ENCODE measurements at regions not wholly inside any gene's neighbourhood (a gene's known extent, or its start where the extent isn't known, plus 50 kb on each side); places are given as distances from the start of the nearest gene placed in this dataset.
"Not testable (repeated sequence)": the region's sequence is repeated elsewhere in the genome, so short reads cannot be mapped to it uniquely, and the experiment has no call there.

DNA sequence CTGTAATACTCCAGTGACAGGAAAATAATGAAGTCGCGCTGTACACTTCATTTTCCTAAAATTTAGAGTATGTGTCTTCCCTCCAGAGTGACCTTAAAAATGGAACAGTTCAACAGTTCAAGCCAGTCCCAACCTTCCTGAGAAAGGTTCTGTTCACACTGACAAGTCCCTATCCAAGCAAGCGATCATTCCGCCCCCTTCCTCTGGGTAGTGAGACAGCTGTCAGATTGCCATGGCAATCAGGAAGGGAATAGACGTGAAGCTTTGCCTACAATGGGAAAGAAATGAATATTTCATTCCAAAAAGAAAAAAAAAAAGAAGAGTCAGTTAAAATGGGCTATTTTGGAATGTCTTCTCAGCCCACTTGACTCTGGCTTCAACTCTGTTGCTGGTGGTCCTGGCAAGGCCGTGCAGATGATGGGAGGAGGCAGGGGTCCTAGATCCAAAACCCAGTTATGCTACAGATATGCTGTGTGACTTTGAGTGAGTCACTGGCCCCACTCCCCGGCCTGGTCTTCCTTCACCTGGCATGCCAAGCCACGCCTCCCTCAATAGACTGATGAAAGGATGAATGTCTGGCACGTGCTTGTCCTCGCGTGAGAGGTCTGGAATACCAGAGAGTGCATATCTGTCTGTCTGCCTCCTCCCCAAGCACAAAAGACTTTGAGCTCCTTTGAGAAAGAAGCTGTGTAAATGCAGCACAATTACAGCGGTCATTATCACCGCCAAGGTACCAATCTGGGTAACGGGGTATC is 165.8 kb upstream of the WWC1 start:
- no peak for DNase-seq

DNA sequence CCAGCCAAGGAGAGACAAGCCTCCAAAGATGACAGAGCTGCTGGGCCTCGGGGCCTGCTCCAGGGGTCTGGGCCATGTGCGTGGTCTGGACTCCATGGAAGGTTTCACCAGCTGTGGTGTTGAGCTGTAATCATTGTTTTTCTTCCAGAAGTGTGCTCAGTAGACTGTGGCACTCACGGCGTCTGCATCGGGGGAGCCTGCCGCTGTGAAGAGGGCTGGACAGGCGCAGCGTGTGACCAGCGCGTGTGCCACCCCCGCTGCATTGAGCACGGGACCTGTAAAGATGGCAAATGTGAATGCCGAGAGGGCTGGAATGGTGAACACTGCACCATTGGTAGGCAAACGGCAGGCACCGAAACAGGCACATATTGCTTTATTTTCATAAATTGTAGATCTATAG is 164.8 kb upstream of the WWC1 start:
- no peak for DNase-seq

DNA sequence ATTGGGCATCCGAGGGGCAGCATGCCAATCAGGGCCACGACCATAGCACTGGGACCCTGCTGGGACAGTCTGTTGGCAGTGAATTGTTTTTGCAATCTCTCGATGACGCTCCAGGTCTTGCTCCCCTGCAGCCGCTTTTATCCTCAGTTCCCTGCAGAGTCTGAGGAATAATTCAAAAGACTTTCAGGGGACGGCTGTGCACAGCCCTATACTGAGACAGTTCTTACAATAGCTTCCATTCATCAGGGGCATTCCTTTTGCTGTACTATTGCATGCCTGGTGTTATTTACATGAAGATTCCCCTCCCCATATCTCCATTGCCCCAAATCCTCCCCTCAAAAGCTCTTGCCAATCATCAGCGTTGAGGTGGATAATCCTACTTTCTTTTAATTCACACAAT is 163.3 kb upstream of the WWC1 start:
- no peak for DNase-seq

DNA sequence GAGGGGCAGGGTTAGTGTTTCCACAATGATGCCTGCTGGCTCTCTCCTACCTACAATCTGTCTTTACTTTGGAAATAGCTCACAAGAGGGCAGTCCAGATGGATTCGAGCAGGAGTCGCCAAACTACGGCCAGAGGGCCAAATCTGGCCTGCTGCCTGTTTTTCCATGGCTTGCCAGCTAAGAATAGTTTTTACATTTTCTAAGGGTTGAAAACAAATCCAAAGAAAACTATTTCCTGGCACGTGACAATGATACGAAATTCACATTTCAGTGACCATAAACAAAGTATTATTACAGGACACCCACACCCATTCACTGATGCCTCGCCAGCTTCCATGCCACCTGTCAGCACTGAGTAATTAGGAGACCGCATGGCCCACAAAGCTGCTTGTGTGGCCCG is 162.9 kb upstream of the WWC1 start:
- no peak for DNase-seq

DNA sequence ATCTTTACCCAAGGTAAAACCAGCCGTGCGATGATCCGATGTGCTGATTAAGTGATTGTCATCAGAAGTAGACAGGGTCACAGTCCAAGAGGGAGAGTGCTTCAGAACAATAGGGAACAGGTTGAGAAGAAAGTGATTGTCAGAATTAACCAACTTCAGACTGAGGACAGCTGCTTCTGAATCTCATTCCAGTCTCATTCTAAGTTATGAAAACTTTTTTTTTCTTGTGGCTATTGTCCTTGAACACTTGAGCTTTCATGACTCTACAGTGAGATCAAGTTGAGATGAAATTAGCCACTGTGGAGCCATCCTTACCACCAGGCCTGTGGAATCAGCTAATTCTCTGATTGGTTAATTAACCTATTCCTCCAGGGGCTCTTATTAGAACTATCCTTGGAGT is 159.9 kb upstream of the WWC1 start:
- DNase-seq = no peak

DNA sequence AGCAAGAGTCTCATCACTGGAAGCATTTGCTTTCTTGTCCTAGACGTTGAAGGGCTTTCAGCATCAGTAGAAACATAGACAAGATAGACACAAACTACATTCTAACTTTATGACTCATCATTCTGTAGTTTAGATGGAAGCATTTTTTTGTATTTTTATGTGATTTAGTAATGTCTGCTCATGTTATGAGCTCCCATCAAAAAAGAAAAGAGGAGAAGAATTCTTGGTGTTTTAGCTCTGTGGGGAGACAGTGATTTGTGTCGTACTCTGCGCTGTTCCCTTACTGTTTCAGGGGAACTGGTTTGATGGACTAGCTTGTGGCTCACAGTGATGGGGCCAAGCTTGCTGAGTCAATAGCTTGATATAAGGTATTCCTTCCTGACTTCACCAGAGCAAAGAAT is 159.2 kb upstream of the WWC1 start:
- no peak for DNase-seq

DNA sequence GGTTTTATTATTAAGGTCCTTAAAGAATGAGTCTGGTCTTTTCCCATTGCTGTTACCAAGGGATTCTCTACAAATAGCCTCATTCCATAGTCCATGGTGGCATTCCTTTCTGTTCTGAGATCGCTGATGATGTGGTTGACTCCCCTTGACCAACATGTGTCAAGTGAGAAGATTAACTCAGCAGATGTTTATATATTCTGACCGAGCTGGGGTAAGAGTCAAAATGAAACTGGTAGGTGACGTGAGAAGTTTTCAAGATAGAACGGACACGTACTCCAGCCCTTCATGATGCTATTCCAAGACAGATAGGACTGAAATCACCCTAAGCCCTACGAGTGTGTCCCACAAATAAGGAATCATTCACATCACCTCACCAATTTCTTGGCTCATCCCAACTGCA is 155.5 kb upstream of the WWC1 start:
- no peak for DNase-seq

DNA sequence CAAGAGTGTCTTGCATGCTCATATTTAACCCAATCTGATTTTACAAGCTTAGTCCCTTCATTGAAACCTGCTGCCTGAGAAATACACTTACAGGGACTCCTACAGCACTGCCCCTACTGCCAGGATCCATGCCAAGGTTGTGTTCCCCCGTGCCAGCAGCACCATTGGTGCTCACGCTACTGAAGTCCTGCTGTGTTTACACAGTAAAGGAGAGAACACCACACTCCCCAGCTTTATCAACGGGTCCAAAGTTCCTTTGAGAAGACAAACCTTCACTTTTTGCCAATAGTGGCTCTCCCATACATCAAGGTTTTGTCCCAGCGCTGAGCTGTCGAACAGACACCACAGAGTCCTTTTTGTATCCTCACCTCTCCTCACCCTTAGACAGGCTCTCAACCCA is 155.1 kb upstream of the WWC1 start:
- DNase-seq = no peak

DNA sequence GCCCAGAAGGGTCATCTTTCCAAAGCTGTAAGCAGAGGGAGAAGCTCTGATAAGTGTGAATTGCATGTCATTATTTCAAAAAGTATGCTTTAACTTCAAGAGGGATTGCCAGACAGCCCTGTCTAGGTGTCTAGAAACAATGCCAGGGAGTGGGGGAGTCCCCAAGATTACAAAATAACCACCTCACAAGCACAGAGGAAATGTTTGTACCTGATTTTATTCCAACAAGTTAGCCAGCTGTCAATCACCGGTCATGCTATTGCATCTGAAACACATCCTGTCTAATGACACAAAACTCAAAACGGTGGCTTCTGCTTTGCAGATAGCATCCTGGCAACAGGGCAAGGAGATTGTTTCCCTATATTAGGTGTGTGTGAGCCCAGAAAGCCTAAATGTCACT is 154.2 kb upstream of the WWC1 start:
- DNase-seq = no peak

DNA sequence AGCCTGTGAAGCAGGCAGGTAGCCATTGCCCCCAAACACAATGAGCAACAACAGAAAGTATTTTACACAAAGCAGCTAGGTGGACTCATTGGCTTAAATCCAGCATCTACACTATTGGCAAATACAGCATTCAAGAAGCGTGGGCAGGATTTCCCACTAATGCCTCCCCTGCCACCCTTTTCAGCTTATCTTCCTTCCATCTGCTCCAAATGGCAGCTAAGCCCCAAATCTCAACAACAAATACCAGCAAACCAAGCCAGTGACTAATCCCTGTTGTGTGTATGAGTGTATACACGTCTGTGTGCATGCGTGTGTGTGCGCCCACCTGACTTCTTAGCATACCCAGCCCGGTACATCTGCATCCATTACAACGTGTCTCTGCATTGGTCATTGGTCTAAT is 151.2 kb upstream of the WWC1 start:
- no peak for DNase-seq

DNA sequence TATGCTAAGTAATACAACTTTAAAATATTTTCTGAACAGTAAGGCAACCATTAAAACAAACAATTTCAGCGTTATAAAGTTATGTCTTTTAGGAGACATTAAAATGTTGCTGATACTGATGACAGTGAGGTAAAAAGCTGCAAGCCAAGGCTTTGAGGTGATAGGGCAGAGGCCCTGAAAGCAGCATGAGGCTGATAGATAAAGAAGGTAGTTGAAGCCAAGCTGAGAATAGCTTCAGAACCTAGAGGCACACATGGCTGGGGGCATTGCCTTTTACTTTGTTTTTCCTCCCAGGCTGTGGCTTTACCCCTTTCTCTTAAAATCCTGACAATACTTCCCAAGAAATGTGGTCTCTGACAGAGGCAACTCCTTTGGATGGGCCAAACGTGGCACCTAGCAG is 149.0 kb upstream of the WWC1 start:
- DNase-seq = no peak

DNA sequence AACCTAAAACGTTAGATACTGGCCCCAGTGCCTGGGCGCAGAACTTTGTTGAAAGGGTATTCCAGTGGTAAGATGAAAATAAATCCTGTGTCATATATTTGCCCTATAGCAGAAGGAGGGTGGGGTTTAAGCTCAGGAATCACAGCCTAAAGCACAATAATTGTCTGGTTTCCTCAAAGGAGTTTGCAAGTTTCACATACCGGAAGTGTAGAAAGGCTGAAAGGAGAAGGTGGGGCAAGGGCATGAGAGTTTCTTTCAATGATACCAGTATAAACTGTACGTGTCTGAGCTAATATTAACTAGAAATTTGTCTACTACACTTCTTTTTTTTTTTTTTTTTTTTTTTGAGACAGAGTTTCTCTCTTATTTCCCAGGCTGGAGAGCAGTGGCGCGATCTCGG is 147.9 kb upstream of the WWC1 start:
- not testable (repeated sequence) for DNase-seq

DNA sequence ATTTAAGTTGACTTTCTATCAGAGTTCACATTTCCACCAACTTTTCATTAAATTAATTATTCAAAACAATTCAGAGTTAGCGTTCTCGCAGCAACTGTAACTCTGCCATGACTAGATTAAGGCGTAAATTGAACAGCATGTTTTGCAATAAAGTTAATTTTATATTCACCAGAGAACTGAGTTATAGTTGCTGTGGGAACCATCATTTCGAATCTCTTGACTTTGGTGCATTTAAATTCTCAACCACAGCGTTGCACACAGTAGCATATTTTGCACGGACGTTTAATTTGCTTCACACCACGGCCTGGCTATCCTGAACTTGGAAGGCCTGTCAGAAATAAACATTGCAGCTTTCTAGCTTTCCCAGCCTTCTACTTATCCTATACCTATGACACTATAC is 144.3 kb upstream of the WWC1 start:
- no peak for DNase-seq

DNA sequence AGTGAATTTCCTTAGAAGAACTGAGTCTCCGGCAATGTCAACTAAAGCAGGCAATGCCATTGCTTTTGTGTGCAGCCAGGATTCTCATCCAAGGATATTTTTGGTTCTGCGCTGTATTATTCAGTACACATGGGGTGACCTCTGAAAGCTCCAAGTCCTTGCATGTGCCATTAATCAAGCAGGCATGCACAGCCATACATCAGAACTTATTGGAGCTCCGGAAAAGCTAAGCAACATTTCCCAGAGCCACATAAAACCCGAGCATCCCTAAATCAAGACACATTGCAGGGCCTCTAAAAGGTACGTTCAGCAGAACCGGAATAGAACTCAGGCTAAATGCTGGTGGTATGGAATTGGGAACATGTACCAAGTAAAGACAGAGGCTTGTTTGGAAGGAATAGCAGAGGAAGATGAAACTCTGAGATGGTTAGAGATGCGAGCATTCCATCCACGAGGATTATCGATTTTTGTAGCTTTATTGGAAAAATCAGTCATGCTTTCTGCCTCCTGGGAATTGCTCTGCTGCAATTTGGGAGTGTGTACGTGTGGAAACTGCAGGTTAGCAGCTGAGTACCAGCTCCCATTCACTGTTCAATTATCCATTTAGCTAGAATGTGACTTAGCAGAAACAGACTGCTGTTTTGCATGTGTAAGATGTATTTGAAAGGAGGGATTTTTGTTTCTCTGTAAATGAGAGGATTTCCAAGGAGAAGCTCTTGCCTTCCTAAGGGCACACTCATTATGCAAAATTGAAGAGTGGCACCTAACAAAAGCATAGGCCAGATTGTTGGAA is 143.7 kb upstream of the WWC1 start:
- DNase-seq = no peak

DNA sequence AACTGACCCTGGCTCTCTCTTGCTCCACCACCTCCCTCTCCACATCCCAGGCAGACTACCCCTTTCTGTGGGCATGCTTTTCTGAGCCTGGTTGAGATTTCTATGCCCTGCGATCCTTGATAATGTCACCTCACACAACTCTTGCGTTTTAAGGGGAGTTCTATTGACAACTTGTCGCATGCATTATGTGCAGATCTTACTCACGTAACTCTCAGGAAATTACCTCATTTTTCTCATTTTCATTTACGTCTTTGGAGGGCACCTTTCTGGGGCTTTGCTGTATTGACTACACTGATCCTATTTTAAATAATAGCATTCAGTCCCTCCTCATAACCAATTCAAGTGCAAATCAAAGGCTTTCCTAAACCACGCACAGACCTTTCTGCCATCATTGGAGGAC is 140.4 kb upstream of the WWC1 start:
- DNase-seq = no peak

DNA sequence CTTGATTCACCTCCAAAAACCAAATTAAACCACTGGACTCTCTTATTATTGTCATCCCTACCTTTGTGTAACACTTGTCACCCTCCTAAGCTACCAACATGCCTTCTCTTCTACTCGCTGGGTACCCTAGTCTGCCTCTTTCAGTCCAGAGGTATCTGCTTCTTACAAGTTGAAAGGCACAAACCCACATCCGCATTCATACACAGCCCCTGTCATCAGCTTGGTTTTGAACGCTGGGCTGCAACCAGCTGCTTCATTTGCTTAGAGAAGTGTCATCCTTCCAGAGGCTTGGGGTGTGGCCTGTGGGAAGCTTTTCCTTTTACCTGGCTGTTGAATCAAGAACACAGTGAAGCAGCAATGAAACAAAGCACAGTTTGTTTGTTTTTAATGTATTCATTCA is 138.8 kb upstream of the WWC1 start:
- DNase-seq = no peak

DNA sequence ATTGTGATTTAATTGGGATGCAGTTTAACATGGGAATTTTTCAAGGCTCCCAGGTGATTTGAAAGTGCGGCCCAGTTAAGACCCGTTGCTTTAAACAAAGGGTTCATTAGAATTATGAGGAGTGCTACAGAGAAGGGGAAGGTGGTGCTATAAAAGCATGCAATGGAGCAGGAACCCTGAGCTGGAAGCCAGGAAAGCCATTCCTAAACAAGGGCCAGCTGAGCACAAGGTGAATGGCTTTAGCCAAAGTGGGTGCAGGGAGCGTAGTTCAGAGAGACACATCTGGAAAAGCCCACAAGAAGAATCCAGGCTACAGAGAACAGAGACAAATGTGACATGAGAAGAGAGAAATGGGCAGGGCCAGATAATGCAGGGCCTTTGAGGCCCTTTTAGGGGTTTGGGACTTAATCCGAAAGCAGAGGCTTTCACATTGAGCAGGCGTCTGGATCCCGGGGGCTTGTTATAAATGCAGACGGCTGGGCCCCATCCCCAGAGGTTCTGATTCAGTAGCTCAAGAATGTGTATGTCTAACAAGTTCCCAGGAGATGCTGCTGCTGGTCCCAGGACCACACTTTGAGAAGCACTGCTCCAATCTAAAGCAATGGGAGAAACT is 138.1 kb upstream of the WWC1 start:
- DNase-seq = no peak

DNA sequence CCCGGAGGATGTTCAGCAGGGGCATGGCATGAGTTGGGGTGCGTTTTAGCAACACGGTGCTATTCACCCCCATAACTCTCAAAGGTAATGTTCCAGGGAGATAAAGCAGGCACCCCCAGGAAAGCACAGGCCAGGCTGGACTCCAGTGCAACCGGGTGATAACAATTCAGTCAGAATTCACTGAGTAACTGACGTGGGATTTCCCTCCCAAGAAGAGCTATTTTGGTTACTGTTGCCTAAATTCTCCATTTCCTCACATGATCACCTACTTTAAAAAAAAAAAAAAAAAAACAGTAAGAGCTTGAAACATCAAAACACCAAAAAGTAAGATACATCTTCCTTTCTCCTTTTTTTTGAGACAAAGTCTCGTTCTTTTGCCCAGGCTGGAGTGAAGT is 137.6 kb upstream of the WWC1 start:
- DNase-seq = no peak

DNA sequence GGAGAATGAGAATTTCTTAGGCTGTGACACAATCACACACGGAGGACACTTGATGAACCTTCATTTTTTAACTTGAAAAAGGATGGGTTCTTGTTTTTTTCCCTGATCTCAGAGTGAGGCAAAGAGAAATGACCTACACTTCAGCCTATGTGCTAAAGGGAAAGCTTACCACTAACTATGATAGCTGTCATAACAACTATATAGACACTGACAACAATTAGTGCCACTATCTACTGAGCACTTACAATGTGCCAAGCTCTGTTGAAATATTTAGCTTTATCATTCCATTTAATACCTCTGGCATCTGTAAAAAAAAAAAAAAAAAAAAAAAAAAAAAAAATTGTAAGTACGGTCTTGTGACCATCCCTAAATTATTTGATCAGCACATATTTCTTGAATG is 135.9 kb upstream of the WWC1 start:
- DNase-seq = no peak

DNA sequence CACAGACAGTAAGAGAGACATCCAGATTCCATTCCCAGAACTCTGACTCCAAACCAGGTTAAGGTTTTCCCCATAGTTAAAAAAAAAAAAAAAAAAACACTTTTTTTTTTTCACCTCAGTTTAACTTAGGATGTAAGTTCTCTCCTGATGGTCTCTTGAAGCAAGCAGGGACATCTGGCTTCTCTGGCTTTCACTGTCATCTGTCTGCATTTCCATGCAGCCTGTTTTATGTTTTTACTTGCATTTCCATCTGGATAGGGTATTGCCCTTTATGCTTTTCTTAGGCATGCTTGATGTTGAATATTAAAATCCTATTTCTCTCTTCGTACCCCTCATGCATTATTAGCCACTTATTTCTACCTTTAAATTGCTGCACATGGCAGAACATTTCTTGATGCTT is 135.3 kb upstream of the WWC1 start:
- no peak for DNase-seq

DNA sequence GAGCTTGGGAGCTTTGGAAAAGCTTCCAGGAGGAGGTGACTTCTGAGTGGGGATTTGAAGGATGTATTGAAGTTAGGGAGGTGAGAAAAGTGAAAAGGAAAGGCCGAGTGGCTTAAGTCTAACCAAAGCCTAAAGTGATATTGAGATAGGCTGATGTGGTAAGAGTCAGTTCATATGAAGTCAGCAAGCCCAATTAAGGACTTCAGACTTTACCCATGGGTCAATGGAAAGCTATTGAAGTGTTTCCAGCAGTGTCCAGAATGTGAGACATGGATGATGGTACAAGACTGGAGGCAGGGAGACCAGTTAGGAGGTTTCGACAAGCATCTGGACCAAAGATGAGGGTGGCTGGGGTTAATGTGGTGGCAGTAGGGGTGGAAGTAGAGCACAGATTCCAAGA is 134.3 kb upstream of the WWC1 start:
- no peak for DNase-seq

DNA sequence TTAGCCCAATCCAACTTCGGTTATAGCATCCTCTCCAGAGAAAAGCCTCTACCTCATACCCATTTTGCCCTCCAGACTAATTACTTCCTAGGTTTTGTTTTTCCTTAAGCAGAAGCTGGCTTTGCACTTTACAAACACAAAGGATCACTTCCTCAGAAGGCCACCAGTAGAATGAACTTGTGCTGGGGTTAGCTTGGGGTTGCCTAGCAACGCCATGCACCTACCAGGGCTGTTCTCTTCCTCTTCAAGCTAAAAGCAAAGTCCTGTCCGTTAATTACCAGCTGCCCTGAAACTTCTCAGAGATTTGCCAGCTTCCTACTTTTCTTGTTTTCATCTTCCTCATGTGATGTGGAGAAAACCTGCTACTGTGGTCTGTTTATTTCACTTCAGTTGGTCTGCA is 132.0 kb upstream of the WWC1 start:
- no peak for DNase-seq

DNA sequence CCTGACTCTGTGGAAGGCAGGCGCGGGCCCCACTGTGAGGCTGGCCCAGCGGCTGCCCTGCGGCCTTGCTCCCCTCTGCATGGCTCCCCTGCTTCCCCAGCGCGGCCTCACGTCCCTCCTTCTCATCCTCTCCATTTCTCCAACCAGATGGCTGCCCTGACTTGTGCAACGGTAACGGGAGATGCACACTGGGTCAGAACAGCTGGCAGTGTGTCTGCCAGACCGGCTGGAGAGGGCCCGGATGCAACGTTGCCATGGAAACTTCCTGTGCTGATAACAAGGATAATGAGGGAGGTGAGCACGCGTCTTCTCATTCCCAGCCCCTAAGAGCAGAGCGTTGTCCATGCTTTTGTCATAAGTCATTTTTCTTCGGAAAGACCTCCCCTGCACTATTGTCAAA is 129.0 kb upstream of the WWC1 start:
- no peak for DNase-seq

DNA sequence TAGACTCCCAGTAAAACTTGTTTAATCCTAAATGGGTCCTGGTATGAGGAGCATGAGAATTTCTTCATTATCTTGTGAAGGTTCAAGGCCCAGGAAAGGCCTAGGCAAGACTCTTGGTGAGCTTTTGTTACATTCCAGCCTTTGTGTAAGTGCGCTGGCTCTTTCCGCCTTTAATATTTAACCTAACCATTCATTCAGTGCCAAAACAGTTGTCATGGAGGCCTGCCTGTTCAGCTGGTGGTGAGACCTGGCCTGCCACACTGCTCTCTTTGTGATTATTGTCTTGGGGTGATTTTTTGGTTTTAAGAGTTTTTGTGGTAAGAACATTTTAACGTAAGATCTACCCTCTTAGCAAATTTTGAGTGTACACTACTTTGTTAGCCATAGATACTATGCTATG is 127.5 kb upstream of the WWC1 start:
- no peak for DNase-seq
